Loucy (cell line): ENCODE measurements at regions not wholly inside any gene's neighbourhood (a gene's known extent, or its start where the extent isn't known, plus 50 kb on each side); places are given as distances from the start of the nearest gene placed in this dataset.

Experiments
- H2AFZ ChIP-seq: fragments of 200-600 bp; sonication (generic); 2 replicates; pipeline ENCODE4 v1.6.0; 2016; ENCODE audit warnings: antibody characterized with exemption, mild to moderate bottlenecking, low read length, moderate library complexity
- H3F3A ChIP-seq: fragments of 200-600 bp; 2 replicates; pipeline ENCODE4 v1.6.0; 2016; ENCODE audit warnings: antibody characterized with exemption, low read depth, mild to moderate bottlenecking
- H3K27me3 ChIP-seq: fragments of 200-600 bp; sonication (generic); 2 replicates; pipeline ENCODE4 v1.6.1; 2014; ENCODE audit warnings: low read length, mild to moderate bottlenecking; ENCODE audit not compliant: insufficient read depth, poor library complexity, severe bottlenecking
- H3K36me3 ChIP-seq: fragments of 200-600 bp; sonication (generic); 2 replicates; pipeline ENCODE4 v1.6.1; 2016; ENCODE audit warnings: low read length; ENCODE audit not compliant: insufficient read depth
- H3K4me1 ChIP-seq: fragments of 200-600 bp; sonication (generic); 2 replicates; pipeline ENCODE4 v1.5.1; 2014; ENCODE audit warnings: low read length, mild to moderate bottlenecking; ENCODE audit not compliant: insufficient read depth, poor library complexity, severe bottlenecking
- H3K4me2 ChIP-seq: fragments of 200-600 bp; sonication (generic); 2 replicates; pipeline ENCODE4 v1.6.0; 2014; ENCODE audit warnings: antibody characterized with exemption, low read length, low read depth, mild to moderate bottlenecking; ENCODE audit not compliant: poor library complexity, severe bottlenecking
- H3K4me3 ChIP-seq: fragments of 200-600 bp; sonication (generic); 2 replicates; pipeline ENCODE4 v1.5.1; 2014; ENCODE audit warnings: low read length, mild to moderate bottlenecking, mixed read lengths; ENCODE audit not compliant: poor library complexity, severe bottlenecking
- H3K79me2 ChIP-seq: fragments of 200-600 bp; sonication (generic); 2 replicates; pipeline ENCODE4 v1.6.1; 2014; ENCODE audit warnings: low read length; ENCODE audit not compliant: insufficient read depth
- H3K9ac ChIP-seq: fragments of 200-600 bp; sonication (generic); 2 replicates; pipeline ENCODE4 v1.6.0; 2014; ENCODE audit warnings: mild to moderate bottlenecking, low read depth, low read length, moderate library complexity; ENCODE audit not compliant: poor library complexity, severe bottlenecking
- H3K9me2 ChIP-seq: fragments of 200-600 bp; sonication (generic); replicated peaks from 2 replicates; pipeline ENCODE4 v1.6.1; 2016; ENCODE audit warnings: low read depth, low read length, mixed read lengths
- H3K9me3 ChIP-seq: fragments of 200-600 bp; sonication (generic); 2 replicates; pipeline ENCODE4 v1.6.1; 2014; ENCODE audit warnings: mild to moderate bottlenecking, antibody characterized with exemption, low read length, low read depth; ENCODE audit not compliant: insufficient read depth
- H4K20me1 ChIP-seq: fragments of 200-600 bp; sonication (generic); 2 replicates; pipeline ENCODE4 v1.6.0; 2014; ENCODE audit warnings: antibody characterized with exemption, low read length, mild to moderate bottlenecking; ENCODE audit not compliant: insufficient read depth, poor library complexity, severe bottlenecking
- EZH2phosphoT487 ChIP-seq: fragments of 200-600 bp; IDR thresholded peaks from 2 replicates; pipeline ENCODE4 v1.6.1; 2018; ENCODE audit warnings: antibody characterized with exemption, mild to moderate bottlenecking, moderate library complexity, borderline replicate concordance
- TF ChIP-seq, protein P1 (sequence below): fragments of 200-600 bp; sonication (generic); conservative IDR thresholded peaks from 2 replicates; pipeline ENCODE4 v1.5.1; 2014; ENCODE audit warnings: mild to moderate bottlenecking, antibody characterized with exemption, low read length

DNA sequence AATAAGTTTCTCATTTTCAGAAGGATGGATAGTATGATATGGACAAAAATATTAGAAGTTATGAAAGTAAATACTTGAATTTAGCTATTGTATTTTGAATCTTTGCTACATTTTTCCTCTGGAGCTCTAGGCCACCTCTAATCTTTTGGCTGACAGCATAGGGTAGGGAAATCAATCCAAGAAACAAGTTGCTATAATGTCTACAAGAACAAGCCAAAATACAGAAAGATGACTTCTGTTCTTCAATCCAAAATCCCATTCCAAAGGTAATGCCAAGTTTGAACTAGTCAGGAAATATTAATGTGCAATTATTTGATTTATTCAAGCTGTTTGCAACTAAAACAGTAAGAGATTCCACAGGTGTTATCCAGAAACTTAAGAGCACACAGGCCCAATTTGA is 1323.1 kb downstream of the ADGRL3 start:
- no peaks in the 10 kb centered on the region for H4K20me1 ChIP-seq
- no peak overlapping the region for H3K9ac ChIP-seq
- no peaks in the 10 kb centered on the region for H3K9me3 ChIP-seq
- no peak overlapping the region for H3K4me2 ChIP-seq
- H3K36me3 ChIP-seq = no peaks in the 10 kb centered on the region
- H3K4me3 ChIP-seq = no peak overlapping the region
- no peaks in the 10 kb centered on the region for H3K4me1 ChIP-seq
- no peak for TF ChIP-seq EZH2phosphoT487
- TF ChIP-seq, protein P1, sequence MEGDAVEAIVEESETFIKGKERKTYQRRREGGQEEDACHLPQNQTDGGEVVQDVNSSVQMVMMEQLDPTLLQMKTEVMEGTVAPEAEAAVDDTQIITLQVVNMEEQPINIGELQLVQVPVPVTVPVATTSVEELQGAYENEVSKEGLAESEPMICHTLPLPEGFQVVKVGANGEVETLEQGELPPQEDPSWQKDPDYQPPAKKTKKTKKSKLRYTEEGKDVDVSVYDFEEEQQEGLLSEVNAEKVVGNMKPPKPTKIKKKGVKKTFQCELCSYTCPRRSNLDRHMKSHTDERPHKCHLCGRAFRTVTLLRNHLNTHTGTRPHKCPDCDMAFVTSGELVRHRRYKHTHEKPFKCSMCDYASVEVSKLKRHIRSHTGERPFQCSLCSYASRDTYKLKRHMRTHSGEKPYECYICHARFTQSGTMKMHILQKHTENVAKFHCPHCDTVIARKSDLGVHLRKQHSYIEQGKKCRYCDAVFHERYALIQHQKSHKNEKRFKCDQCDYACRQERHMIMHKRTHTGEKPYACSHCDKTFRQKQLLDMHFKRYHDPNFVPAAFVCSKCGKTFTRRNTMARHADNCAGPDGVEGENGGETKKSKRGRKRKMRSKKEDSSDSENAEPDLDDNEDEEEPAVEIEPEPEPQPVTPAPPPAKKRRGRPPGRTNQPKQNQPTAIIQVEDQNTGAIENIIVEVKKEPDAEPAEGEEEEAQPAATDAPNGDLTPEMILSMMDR = no peak
- H3F3A ChIP-seq = no peaks in the 10 kb centered on the region
- no peaks in the 10 kb centered on the region for H3K79me2 ChIP-seq
- H3K9me2 ChIP-seq = no peaks in the 10 kb centered on the region
- no peaks in the 10 kb centered on the region for H3K27me3 ChIP-seq
- no peak overlapping the region for H2AFZ ChIP-seq

DNA sequence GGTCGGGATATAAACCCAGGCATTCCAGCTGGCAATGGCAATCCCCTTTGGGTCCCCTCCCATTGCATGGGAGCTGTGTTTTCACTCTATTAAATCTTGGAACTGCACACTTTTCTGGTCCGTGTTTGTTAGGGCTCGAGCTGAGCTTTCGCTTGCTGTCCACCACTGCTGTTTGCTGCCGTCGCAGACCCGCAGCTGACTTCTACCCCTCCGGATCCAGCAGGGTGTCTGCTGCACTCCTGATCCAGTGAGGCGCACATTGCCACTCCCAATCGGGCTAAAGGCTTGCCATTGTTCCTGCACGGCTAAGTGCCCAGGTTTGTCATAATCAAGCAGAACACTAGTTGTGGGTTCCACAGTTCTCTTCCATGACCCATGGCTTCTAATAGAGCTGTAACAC is 1322.1 kb downstream of the ADGRL3 start:
- H3K4me2 ChIP-seq = no peak overlapping the region
- H3K27me3 ChIP-seq = no peaks in the 10 kb centered on the region
- no peaks in the 10 kb centered on the region for H3F3A ChIP-seq
- H3K9ac ChIP-seq = no peak overlapping the region
- TF ChIP-seq, protein P1 = no peak
- no peak for TF ChIP-seq EZH2phosphoT487
- no peaks in the 10 kb centered on the region for H3K4me1 ChIP-seq
- no peaks in the 10 kb centered on the region for H4K20me1 ChIP-seq
- H2AFZ ChIP-seq = no peak overlapping the region
- H3K4me3 ChIP-seq = no peak overlapping the region
- no peaks in the 10 kb centered on the region for H3K9me3 ChIP-seq
- no peaks in the 10 kb centered on the region for H3K79me2 ChIP-seq
- no peaks in the 10 kb centered on the region for H3K9me2 ChIP-seq
- H3K36me3 ChIP-seq = no peaks in the 10 kb centered on the region

DNA sequence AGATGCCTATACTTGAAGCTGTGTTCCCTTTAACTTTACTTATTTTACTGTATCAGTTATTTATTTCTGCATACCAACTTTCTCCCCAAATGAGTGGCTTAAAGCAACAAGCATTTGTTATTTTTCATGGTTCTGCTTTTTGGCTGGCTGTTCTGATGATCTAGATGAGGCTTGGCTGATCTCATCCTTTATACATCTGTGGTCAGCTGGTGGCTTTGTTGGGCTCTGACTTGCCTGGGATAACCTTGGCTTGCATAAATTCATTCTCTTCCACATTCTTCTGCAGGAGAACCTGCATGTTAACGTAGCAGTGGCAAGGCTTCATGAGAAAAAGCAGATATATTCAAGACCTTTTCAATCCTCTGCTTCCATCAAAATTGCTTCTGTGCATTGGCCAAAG is 1317.6 kb downstream of the ADGRL3 start:
- Histone ChIP-seq H3K4me1 (no peaks in the 10 kb centered on the region), H4K20me1 (no peaks in the 10 kb centered on the region), H3K4me2 (no peak overlapping the region), H3K9ac (no peak overlapping the region), H3K27me3 (no peaks in the 10 kb centered on the region), H3K9me3 (no peaks in the 10 kb centered on the region), H3K9me2 (no peaks in the 10 kb centered on the region), H3K79me2 (no peaks in the 10 kb centered on the region), H2AFZ (no peak overlapping the region), H3K36me3 (no peaks in the 10 kb centered on the region), H3F3A (no peaks in the 10 kb centered on the region), H3K4me3 (no peak overlapping the region)
- TF ChIP-seq EZH2phosphoT487 = no peak
- TF ChIP-seq, protein P1 = no peak
